H9 (cell line): ENCODE measurements at regions not wholly inside any gene's neighbourhood (a gene's known extent, or its start where the extent isn't known, plus 50 kb on each side); places are given as distances from the start of the nearest gene placed in this dataset.

Experiments used
- DNase-seq: peaks from one replicate; pipeline ENCODE4 v3.0.0-alpha.2; 2017
- H2AFZ ChIP-seq: one replicate; pipeline ENCODE4 v1.6.1; 2013; ENCODE audit warnings: mild to moderate bottlenecking, low read length, control low read depth, moderate library complexity
- H2AK5ac ChIP-seq: 2 replicates; pipeline ENCODE4 v1.6.1; 2013; ENCODE audit warnings: low read length, control low read depth, mixed read lengths; ENCODE audit not compliant: insufficient read length
- H2BK120ac ChIP-seq: one replicate; pipeline ENCODE4 v1.6.1; 2013; ENCODE audit warnings: low read depth, mild to moderate bottlenecking, low read length, control low read depth, inconsistent platforms; ENCODE audit not compliant: poor library complexity, severe bottlenecking
- H2BK12ac ChIP-seq: 2 replicates; pipeline ENCODE4 v1.6.1; 2013; ENCODE audit warnings: low read length, control low read depth, mixed read lengths, low read depth; ENCODE audit not compliant: insufficient read length
- H2BK15ac ChIP-seq: 2 replicates; pipeline ENCODE4 v1.6.1; 2013; ENCODE audit warnings: low read depth, low read length, control low read depth
- H2BK20ac ChIP-seq: one replicate; pipeline ENCODE4 v1.6.1; 2013; ENCODE audit warnings: low read depth, mild to moderate bottlenecking, low read length, control low read depth, inconsistent platforms; ENCODE audit not compliant: poor library complexity, severe bottlenecking
- H2BK5ac ChIP-seq: 2 replicates; pipeline ENCODE4 v1.6.1; 2013; ENCODE audit warnings: low read length, control low read depth, mixed read lengths; ENCODE audit not compliant: insufficient read length
- H3K14ac ChIP-seq: 2 replicates; pipeline ENCODE4 v1.6.1; 2013; ENCODE audit warnings: low read length, control low read depth; ENCODE audit not compliant: insufficient read depth
- H3K18ac ChIP-seq: 2 replicates; pipeline ENCODE4 v1.6.1; 2013; ENCODE audit warnings: low read depth, mild to moderate bottlenecking, mixed read lengths, low read length, control low read depth; ENCODE audit not compliant: insufficient read length
- H3K23ac ChIP-seq: 2 replicates; pipeline ENCODE4 v1.6.1; 2013; ENCODE audit warnings: low read length, control low read depth, mixed read lengths, low read depth; ENCODE audit not compliant: insufficient read length
- H3K23me2 ChIP-seq: 2 replicates; pipeline ENCODE4 v1.6.1; 2013; ENCODE audit warnings: low read depth, mild to moderate bottlenecking, mixed read lengths, low read length, control low read depth; ENCODE audit not compliant: insufficient read length, poor library complexity, severe bottlenecking
- H3K27ac ChIP-seq: 2 replicates; pipeline ENCODE4 v1.5.1; 2013; ENCODE audit warnings: low read length, control low read depth, mixed read lengths, low read depth; ENCODE audit not compliant: insufficient read length
- H3K27me3 ChIP-seq: 2 replicates; pipeline ENCODE4 v1.6.1; 2013; ENCODE audit warnings: low read length, control low read depth, inconsistent platforms; ENCODE audit not compliant: insufficient read depth
- H3K4ac ChIP-seq: 2 replicates; pipeline ENCODE4 v1.6.1; 2013; ENCODE audit warnings: low read depth, mild to moderate bottlenecking, control low read depth, inconsistent platforms, low read length, moderate library complexity
- H3K4me1 ChIP-seq: 2 replicates; pipeline ENCODE4 v1.6.1; 2013; ENCODE audit warnings: low read length, control low read depth, inconsistent platforms; ENCODE audit not compliant: insufficient read depth
- H3K4me2 ChIP-seq: 2 replicates; pipeline ENCODE4 v1.6.1; 2013; ENCODE audit warnings: low read length, control low read depth, mixed read lengths; ENCODE audit not compliant: insufficient read length, insufficient read depth
- H3K56ac ChIP-seq: 2 replicates; pipeline ENCODE4 v1.6.1; 2013; ENCODE audit warnings: low read depth, mild to moderate bottlenecking, mixed read lengths, low read length, control low read depth; ENCODE audit not compliant: insufficient read length
- H3K79me1 ChIP-seq: 2 replicates; pipeline ENCODE4 v1.6.1; 2013; ENCODE audit warnings: low read depth, mild to moderate bottlenecking, moderate library complexity, low read length, control low read depth, inconsistent platforms; ENCODE audit not compliant: insufficient read depth, poor library complexity, severe bottlenecking
- H3K79me2 ChIP-seq: 2 replicates; pipeline ENCODE4 v1.6.1; 2013; ENCODE audit warnings: low read length, control low read depth, inconsistent platforms; ENCODE audit not compliant: insufficient read depth
- H3K9ac ChIP-seq: 2 replicates; pipeline ENCODE4 v1.6.1; 2013; ENCODE audit warnings: low read length, control low read depth, mixed read lengths; ENCODE audit not compliant: insufficient read length; ENCODE audit errors: extremely low read depth
- H3K9me3 ChIP-seq: one replicate; pipeline ENCODE4 v1.6.1; 2013; ENCODE audit warnings: low read depth, low read length, inconsistent platforms; ENCODE audit not compliant: control insufficient read depth
- H3T11ph ChIP-seq: one replicate; pipeline ENCODE4 v1.6.1; 2013; ENCODE audit warnings: mild to moderate bottlenecking, low read length, control low read depth, inconsistent platforms
- H4K20me1 ChIP-seq: one replicate; pipeline ENCODE4 v1.6.1; 2013; ENCODE audit not compliant: control insufficient read depth, insufficient read length, insufficient read depth
- H4K5ac ChIP-seq: 2 replicates; pipeline ENCODE4 v1.6.1; 2013; ENCODE audit warnings: low read depth, mild to moderate bottlenecking, mixed read lengths, low read length, control low read depth; ENCODE audit not compliant: insufficient read length
- H4K8ac ChIP-seq: replicated peaks from 2 replicates; pipeline ENCODE4 v1.6.1; 2013; ENCODE audit warnings: low read length, control low read depth, mixed read lengths, low read depth; ENCODE audit not compliant: insufficient read length
- H4K91ac ChIP-seq: 2 replicates; pipeline ENCODE4 v1.6.1; 2013; ENCODE audit warnings: low read depth, mild to moderate bottlenecking, moderate library complexity, mixed read lengths, low read length, control low read depth; ENCODE audit not compliant: insufficient read length
- H3K27ac Mint-ChIP-seq, 3 experiments: 2 replicates in 2 of 3; 3 replicates in 1 of 3; pipeline ENCODE4 v1.8.0; 2020 to 2021; ENCODE audit warnings: mixed read lengths in 3 of 3, mild to moderate bottlenecking in 1 of 3, moderate library complexity in 1 of 3
- H3K27me3 Mint-ChIP-seq: 2 replicates; pipeline ENCODE4 v1.8.0; 2021; ENCODE audit warnings: low read depth, mild to moderate bottlenecking, moderate library complexity, mixed read lengths
- H3K36me3 Mint-ChIP-seq, 3 experiments: 2 replicates in 2 of 3; 3 replicates in 1 of 3; pipeline ENCODE4 v1.8.0; 2020 to 2021; ENCODE audit warnings: low read depth in 3 of 3, mixed read lengths in 3 of 3; ENCODE audit not compliant: insufficient read depth in 1 of 3
- H3K4me1 Mint-ChIP-seq, 2 experiments: 2 replicates each; pipeline ENCODE4 v1.8.0; 2020; ENCODE audit warnings: mixed read lengths in 2 of 2
- H3K4me3 Mint-ChIP-seq, 2 experiments: 2 replicates in 1 of 2; 3 replicates in 1 of 2; pipeline ENCODE4 v1.8.0; 2020 to 2021; ENCODE audit warnings: mild to moderate bottlenecking in 2 of 2, mixed read lengths in 2 of 2, moderate library complexity in 1 of 2
- H3K9me3 Mint-ChIP-seq, 2 experiments: 2 replicates in 1 of 2; 3 replicates in 1 of 2; pipeline ENCODE4 v1.8.0; 2020; ENCODE audit warnings: mild to moderate bottlenecking in 2 of 2, mixed read lengths in 2 of 2, moderate library complexity in 1 of 2
- CTCF ChIP-seq: fragments of 200-600 bp; sonication (generic); conservative IDR thresholded peaks from 3 replicates; pipeline ENCODE4 v1.8.0; 2021; ENCODE audit warnings: antibody characterized with exemption, mild to moderate bottlenecking

- Histone ChIP-seq H2BK12ac (no peak overlapping the region), H4K20me1 (no peaks in the 10 kb centered on the region), H2BK20ac (no peak overlapping the region), H2BK120ac (no peak overlapping the region), H2BK15ac (no peak overlapping the region), H2BK5ac (no peak overlapping the region), H3K79me1 (no peaks in the 10 kb centered on the region), H3K79me2 (no peaks in the 10 kb centered on the region), H3K23me2 (no peaks in the 10 kb centered on the region), H3K4me2 (no peak overlapping the region), H3K56ac (no peak overlapping the region), H3K27me3 (no peaks in the 10 kb centered on the region), H3K18ac (no peak overlapping the region), H3K4ac (no peak overlapping the region), H3K9ac (no peak overlapping the region), H3K27ac (no peak overlapping the region), H4K5ac (no peak overlapping the region), H2AK5ac (no peak overlapping the region), H3T11ph (no peak overlapping the region), H3K4me1 (no peaks in the 10 kb centered on the region), H3K14ac (no peak overlapping the region), H3K9me3 (no peaks in the 10 kb centered on the region), H4K8ac (no peak overlapping the region), H4K91ac (no peak overlapping the region), H3K23ac (no peak overlapping the region), H2AFZ (no peak overlapping the region)
- Mint-ChIP-seq H3K9me3 (no peaks in the 10 kb centered on the region), H3K4me3 (no peak overlapping the region), H3K36me3 (no peaks in the 10 kb centered on the region; a peak in 1 of 7 replicates), H3K27me3 (no peaks in the 10 kb centered on the region), H3K4me1 (peaks cover 9 to 14% of the 10 kb centered on the region in 2 experiments), H3K27ac (no peak overlapping the region)
- no peak for DNase-seq
- TF ChIP-seq CTCF, result no peak
Measured at GRCh38 chr4:27467351-27467750, 606.7 kb downstream of the STIM2 start.
